Mesenchymal stem cell (in vitro differentiated cells and primary cell): ENCODE measurements at regions not wholly inside any gene's neighbourhood (a gene's known extent, or its start where the extent isn't known, plus 50 kb on each side); places are given as distances from the start of the nearest gene placed in this dataset.
"Not testable (repeated sequence)": the region's sequence is repeated elsewhere in the genome, so short reads cannot be mapped to it uniquely, and the experiment has no call there.

ENCODE experiments used
- DNase-seq: peaks from one replicate; pipeline ENCODE4 v3.0.0-alpha.2; 2013
- H2AFZ ChIP-seq: one replicate; pipeline ENCODE4 v1.6.1; 2013; ENCODE audit warnings: low read depth, mild to moderate bottlenecking, control low read depth, inconsistent platforms, low read length, moderate library complexity
- H2AK5ac ChIP-seq: 2 replicates; pipeline ENCODE4 v1.6.1; 2013; ENCODE audit warnings: low read length, moderate library complexity, mild to moderate bottlenecking, inconsistent platforms; ENCODE audit not compliant: severe bottlenecking
- H2BK120ac ChIP-seq: one replicate; pipeline ENCODE4 v1.6.1; 2013; ENCODE audit warnings: low read depth, mild to moderate bottlenecking, inconsistent platforms, low read length, moderate library complexity
- H2BK12ac ChIP-seq, 2 experiments: one replicate each; pipeline ENCODE4 v1.6.1; 2013; ENCODE audit warnings: inconsistent platforms in 2 of 2, low read length in 2 of 2, mild to moderate bottlenecking in 2 of 2, moderate library complexity in 2 of 2, control low read depth in 1 of 2
- H2BK15ac ChIP-seq: one replicate; pipeline ENCODE4 v1.6.1; 2013; ENCODE audit warnings: mild to moderate bottlenecking, low read depth, inconsistent platforms; ENCODE audit not compliant: poor library complexity, severe bottlenecking
- H2BK5ac ChIP-seq: 2 replicates; pipeline ENCODE4 v1.6.1; 2013; ENCODE audit warnings: low read depth, mild to moderate bottlenecking, low read length, control low read depth, inconsistent platforms; ENCODE audit not compliant: poor library complexity, severe bottlenecking
- H3K14ac ChIP-seq, 2 experiments: one replicate each; pipeline ENCODE4 v1.6.1; 2013; ENCODE audit warnings: inconsistent platforms in 2 of 2, low read length in 2 of 2, control low read depth in 1 of 2, mild to moderate bottlenecking in 1 of 2, moderate library complexity in 1 of 2
- H3K18ac ChIP-seq, 2 experiments: one replicate each; pipeline ENCODE4 v1.6.1; 2013; ENCODE audit warnings: inconsistent platforms in 2 of 2, low read length in 2 of 2, control low read depth in 1 of 2, low read depth in 1 of 2, mild to moderate bottlenecking in 1 of 2
- H3K23ac ChIP-seq, 2 experiments: one replicate each; pipeline ENCODE4 v1.6.1; 2013; ENCODE audit warnings: inconsistent platforms in 2 of 2, low read length in 2 of 2, mild to moderate bottlenecking in 2 of 2, moderate library complexity in 2 of 2, control low read depth in 1 of 2
- H3K27ac ChIP-seq: 2 replicates; pipeline ENCODE4 v1.5.1; 2013; ENCODE audit warnings: mild to moderate bottlenecking, moderate library complexity, low read length, control low read depth, inconsistent platforms; ENCODE audit not compliant: poor library complexity, severe bottlenecking
- H3K27me3 ChIP-seq, 2 experiments: 2 replicates each; pipeline versions ENCODE4 v1.6.1 to v1.7.0; 2013; ENCODE audit warnings: low read length in 2 of 2, mild to moderate bottlenecking in 2 of 2, moderate library complexity in 2 of 2, control low read depth in 1 of 2, inconsistent platforms in 1 of 2; ENCODE audit not compliant: control insufficient read depth in 1 of 2, insufficient read depth in 1 of 2
- H3K36me3 ChIP-seq, 2 experiments: 2 replicates each; pipeline versions ENCODE4 v1.6.1 to v1.7.0; 2013; ENCODE audit warnings: low read length in 2 of 2, control low read depth in 1 of 2, inconsistent platforms in 1 of 2, low read depth in 1 of 2, mild to moderate bottlenecking in 1 of 2; ENCODE audit not compliant: insufficient read depth in 2 of 2, control insufficient read depth in 1 of 2
- H3K4ac ChIP-seq, 2 experiments: one replicate each; pipeline ENCODE4 v1.6.1; 2013; ENCODE audit warnings: inconsistent platforms in 2 of 2, low read length in 2 of 2, mild to moderate bottlenecking in 2 of 2, moderate library complexity in 2 of 2, control low read depth in 1 of 2, low read depth in 1 of 2
- H3K4me1 ChIP-seq: 2 replicates; pipeline ENCODE4 v1.6.1; 2013; ENCODE audit warnings: low read depth, low read length, control low read depth; ENCODE audit not compliant: control insufficient read depth, insufficient read depth
- H3K4me2 ChIP-seq: 2 replicates; pipeline ENCODE4 v1.6.1; 2013; ENCODE audit warnings: low read length, mild to moderate bottlenecking, inconsistent platforms; ENCODE audit not compliant: poor library complexity, severe bottlenecking
- H3K4me3 ChIP-seq, 2 experiments: 2 replicates each; pipeline versions ENCODE4 v1.5.1 to v1.7.0; 2013; ENCODE audit warnings: low read length in 2 of 2, mild to moderate bottlenecking in 2 of 2, control low read depth in 1 of 2, low read depth in 1 of 2; ENCODE audit not compliant: insufficient read depth in 1 of 2
- H3K79me1 ChIP-seq: replicated peaks from 2 replicates; pipeline ENCODE4 v1.6.1; 2013; ENCODE audit warnings: mild to moderate bottlenecking, control low read depth, low read length, inconsistent platforms; ENCODE audit not compliant: poor library complexity, severe bottlenecking
- H3K9ac ChIP-seq: 2 replicates; pipeline ENCODE4 v1.7.0; 2013; ENCODE audit warnings: mild to moderate bottlenecking, low read length, moderate library complexity
- H3K9me3 ChIP-seq: 2 replicates; pipeline ENCODE4 v1.7.0; 2013; ENCODE audit warnings: mild to moderate bottlenecking, low read length; ENCODE audit not compliant: control insufficient read depth
- H4K8ac ChIP-seq: one replicate; pipeline ENCODE4 v1.6.1; 2013; ENCODE audit warnings: inconsistent platforms, mild to moderate bottlenecking, low read length, moderate library complexity
- H4K91ac ChIP-seq: one replicate; pipeline ENCODE4 v1.6.1; 2013; ENCODE audit warnings: mild to moderate bottlenecking, low read length, inconsistent platforms
- WGBS: methylation state at CpG from one replicate; pipeline ENCODE4 v1.1.7; 2013; ENCODE audit warnings: mixed read lengths; 5-methylcytosine and 5-hydroxymethylcytosine counted together

DNA sequence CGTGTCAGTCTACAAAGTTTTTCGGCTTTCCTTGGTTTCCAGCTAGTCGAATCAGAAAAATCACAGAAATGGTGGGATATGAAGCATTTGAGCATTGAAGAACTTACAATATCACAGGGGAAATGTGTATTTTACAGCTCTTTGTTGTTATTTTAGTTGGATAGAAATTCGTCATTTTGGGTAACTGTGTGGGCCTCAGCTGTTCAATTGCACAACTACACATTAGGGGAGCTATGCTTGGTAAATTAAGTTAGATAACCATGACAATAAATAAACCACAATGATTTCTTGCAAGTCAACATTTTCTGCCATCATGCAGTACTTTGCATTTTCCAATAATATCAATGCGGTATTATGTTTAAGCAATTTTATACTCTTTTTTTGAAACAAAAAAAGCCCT is 80.4 kb upstream of the ANK3 start:
- DNase-seq, result no peak
- H3K18ac ChIP-seq, result no peak overlapping the region
- peaks cover 1% of the 10 kb centered on the region for H3K79me1 ChIP-seq
- H4K8ac ChIP-seq, result no peak overlapping the region
- H4K91ac ChIP-seq, result no peak overlapping the region
- no peaks in the 10 kb centered on the region for H3K27me3 ChIP-seq
- no peak overlapping the region for H3K4me2 ChIP-seq
- no peaks in the 10 kb centered on the region for H3K9me3 ChIP-seq
- H3K14ac ChIP-seq, result no peak overlapping the region
- H3K4ac ChIP-seq, result no peak overlapping the region
- no peak overlapping the region for H3K9ac ChIP-seq
- WGBS, result 98% methylated on average over 3 of the region's 5 CpGs
- no peak overlapping the region for H2AK5ac ChIP-seq
- H2BK12ac ChIP-seq, result no peak overlapping the region
- H2BK120ac ChIP-seq, result no peak overlapping the region
- no peak overlapping the region for H2BK15ac ChIP-seq
- no peaks in the 10 kb centered on the region for H3K36me3 ChIP-seq
- no peak overlapping the region for H2BK5ac ChIP-seq
- no peak overlapping the region for H3K23ac ChIP-seq
- no peak overlapping the region for H3K27ac ChIP-seq
- no peaks in the 10 kb centered on the region for H3K4me1 ChIP-seq
- H2AFZ ChIP-seq, result no peak overlapping the region
- no peak overlapping the region for H3K4me3 ChIP-seq

DNA sequence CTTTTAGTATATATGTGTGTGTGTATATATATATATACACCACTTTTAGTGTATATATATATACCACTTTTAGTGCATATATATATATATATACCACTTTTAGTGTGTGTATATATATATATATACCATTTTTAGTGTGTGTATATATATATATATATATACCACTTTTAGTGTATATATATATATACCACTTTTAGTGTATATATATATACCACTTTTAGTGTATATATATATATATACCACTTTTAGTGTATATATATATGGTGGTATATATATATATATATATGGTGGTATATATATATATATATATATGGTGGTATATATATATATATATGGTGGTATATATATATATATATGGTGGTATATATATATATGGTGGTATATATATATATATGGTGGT is 79.5 kb upstream of the ANK3 start:
- H3K18ac ChIP-seq, H3K4me2 ChIP-seq, H3K9me3 ChIP-seq, H3K9ac ChIP-seq, H3K4me3 ChIP-seq, H2BK120ac ChIP-seq, H3K14ac ChIP-seq, H3K23ac ChIP-seq, H2BK5ac ChIP-seq, H2AFZ ChIP-seq, H2BK12ac ChIP-seq, H2AK5ac ChIP-seq, H3K4me1 ChIP-seq, H2BK15ac ChIP-seq, H4K91ac ChIP-seq, H3K27me3 ChIP-seq, H3K27ac ChIP-seq, H3K36me3 ChIP-seq, DNase-seq, H3K4ac ChIP-seq, H3K79me1 ChIP-seq, H4K8ac ChIP-seq: not testable (repeated sequence)

DNA sequence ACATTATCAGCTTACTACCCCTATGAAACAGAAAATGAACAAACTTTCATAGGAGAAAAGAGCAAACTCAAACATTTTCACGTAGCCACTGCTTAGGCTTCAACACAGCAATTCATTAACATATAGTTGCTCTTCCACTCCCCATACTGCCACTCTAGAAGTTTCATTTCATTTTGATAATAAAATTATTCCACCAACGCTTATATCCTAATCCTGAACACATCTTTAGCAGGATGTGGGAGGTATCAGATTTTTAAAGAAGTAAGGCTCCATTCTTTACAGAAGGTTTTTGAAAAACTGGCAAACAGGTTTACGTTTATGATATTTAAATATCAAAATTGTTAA is 77.5 kb upstream of the ANK3 start:
- no peak overlapping the region for H3K23ac ChIP-seq
- H2BK120ac ChIP-seq, result no peak overlapping the region
- no peak overlapping the region for H2AK5ac ChIP-seq
- H3K4me3 ChIP-seq, result no peak overlapping the region
- no peak overlapping the region for H3K9ac ChIP-seq
- 38% methylated on average over 1 of the region's 3 CpGs for WGBS
- no peak overlapping the region for H3K18ac ChIP-seq
- H2AFZ ChIP-seq, result no peak overlapping the region
- H3K27ac ChIP-seq, result no peak overlapping the region
- H3K4me2 ChIP-seq, result no peak overlapping the region
- no peak overlapping the region for H3K4ac ChIP-seq
- no peaks in the 10 kb centered on the region for H3K27me3 ChIP-seq
- no peak overlapping the region for H4K8ac ChIP-seq
- H2BK15ac ChIP-seq, result no peak overlapping the region
- no peak for DNase-seq
- H4K91ac ChIP-seq, result no peak overlapping the region
- H2BK12ac ChIP-seq, result no peak overlapping the region
- H3K14ac ChIP-seq, result no peak overlapping the region
- no peaks in the 10 kb centered on the region for H3K4me1 ChIP-seq
- H3K79me1 ChIP-seq, result peaks cover 4% of the 10 kb centered on the region
- no peak overlapping the region for H2BK5ac ChIP-seq
- no peaks in the 10 kb centered on the region for H3K9me3 ChIP-seq
- no peaks in the 10 kb centered on the region for H3K36me3 ChIP-seq

DNA sequence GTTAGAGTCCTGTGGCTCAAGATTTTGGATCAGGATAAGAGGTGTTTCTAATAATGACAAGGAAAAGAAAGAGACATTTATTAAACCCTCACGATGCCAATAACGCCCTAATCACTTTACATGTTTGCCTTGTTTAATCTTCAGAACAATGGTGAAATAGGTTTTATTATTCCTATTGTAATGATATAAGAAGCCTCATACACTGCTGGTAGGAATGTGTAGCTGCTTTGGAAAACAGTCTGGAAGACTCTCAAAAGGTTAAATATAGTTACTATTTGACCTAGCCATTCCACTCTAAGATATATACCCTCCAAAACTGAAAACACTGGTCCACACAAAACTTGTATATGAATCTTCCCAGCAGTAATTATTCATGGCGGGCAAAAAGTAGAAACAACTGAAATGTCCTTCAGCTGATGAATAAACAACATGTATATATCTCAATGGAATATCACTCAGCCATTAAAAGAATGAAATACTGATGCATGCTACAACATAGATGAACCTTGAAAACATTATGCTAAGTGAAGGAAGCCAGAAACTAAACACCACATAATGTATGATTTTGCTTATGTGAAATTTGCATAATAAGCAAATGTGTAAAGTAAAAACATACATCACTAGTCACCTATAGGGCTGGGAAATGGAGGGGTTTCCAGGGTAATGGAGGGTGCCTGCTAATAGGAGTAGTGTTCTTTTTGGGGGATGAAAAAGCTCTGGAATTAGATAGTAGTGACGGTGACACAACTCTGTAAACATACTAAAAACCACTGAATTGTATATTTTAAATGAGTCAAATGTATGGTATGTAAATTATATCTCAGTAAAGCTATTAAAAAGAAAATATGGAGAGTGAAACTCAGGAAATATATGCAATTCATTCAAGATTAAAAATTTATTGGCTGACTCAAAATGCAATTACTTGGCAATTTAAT is 76.9 kb upstream of the ANK3 start:
- Histone ChIP-seq H3K23ac (no peak overlapping the region), H3K4me2 (no peak overlapping the region), H3K18ac (no peak overlapping the region), H3K79me1 (peaks cover 4% of the 10 kb centered on the region), H4K8ac (no peak overlapping the region), H3K36me3 (no peaks in the 10 kb centered on the region), H2BK15ac (no peak overlapping the region), H2BK120ac (no peak overlapping the region), H3K4me1 (no peaks in the 10 kb centered on the region), H3K4ac (no peak overlapping the region), H2AFZ (no peak overlapping the region), H3K4me3 (no peak overlapping the region), H3K27ac (no peak overlapping the region), H3K14ac (no peak overlapping the region), H3K9me3 (no peaks in the 10 kb centered on the region), H2BK12ac (no peak overlapping the region), H2AK5ac (no peak overlapping the region), H3K9ac (no peak overlapping the region), H4K91ac (no peak overlapping the region), H2BK5ac (no peak overlapping the region), H3K27me3 (no peaks in the 10 kb centered on the region)
- DNase-seq, result peak; percentile 50
- no CpG with 5 or more reads among the region's 4 CpGs for WGBS
